A549 (cell line): ENCODE measurements at regions not wholly inside any gene's neighbourhood (a gene's known extent, or its start where the extent isn't known, plus 50 kb on each side); places are given as distances from the start of the nearest gene placed in this dataset.

ENCODE experiments used
- CHD2 ChIP-seq: fragments of 150-350 bp; IDR thresholded peaks from 2 replicates; pipeline ENCODE4 v1.6.1; 2014; ENCODE audit warnings: low read length; ENCODE audit not compliant: partially characterized antibody
- CHD4 ChIP-seq: fragments of 200-600 bp; sonication (generic); IDR thresholded peaks from 2 replicates; pipeline ENCODE4 v1.6.1; 2016; ENCODE audit warnings: antibody characterized with exemption, mild to moderate bottlenecking, borderline replicate concordance
- CTCF ChIP-seq: fragments of >200 bp; sonication (Bioruptor Twin); formaldehyde crosslinking; IDR thresholded peaks from 3 replicates; pipeline ENCODE4 v1.5.1; 2016
- EP300 ChIP-seq, 2 experiments: fragments of >200 bp; sonication (Bioruptor Twin); formaldehyde crosslinking; IDR thresholded peaks; 2 replicates in 1 of 2; 3 replicates in 1 of 2; pipeline ENCODE4 v1.6.1; 2016 to 2017
- POLR2A ChIP-seq: IDR thresholded peaks from 2 replicates; pipeline ENCODE4 v1.6.1; 2012; ENCODE audit warnings: mild to moderate bottlenecking, low read length
- POLR2AphosphoS2 ChIP-seq: conservative IDR thresholded peaks from 2 replicates; pipeline ENCODE4 v1.6.1; 2012; ENCODE audit warnings: low read length, improper control_type of control experiment, inconsistent platforms
- RAD21 ChIP-seq, 2 experiments: fragments of >200 bp in 1 of 2; sonication (Bioruptor Twin) in 1 of 2; formaldehyde crosslinking in 1 of 2; IDR thresholded peaks in 1 of 2; conservative IDR thresholded peaks in 1 of 2; 2 replicates in 1 of 2; 3 replicates in 1 of 2; pipeline ENCODE4 v1.6.1; 2012 to 2018; ENCODE audit warnings: inconsistent platforms in 1 of 2
- RNF2 ChIP-seq: fragments of 200-600 bp; sonication (generic); IDR thresholded peaks from 2 replicates; pipeline ENCODE4 v1.6.1; 2016; ENCODE audit warnings: low read depth, mild to moderate bottlenecking, antibody characterized with exemption, moderate library complexity, borderline replicate concordance
- TP53 ChIP-seq: fragments of 250-450 bp; sonication (Bioruptor Pico); IDR thresholded peaks from 2 replicates; pipeline ENCODE4 v1.5.0; 2021; ENCODE audit warnings: mild to moderate bottlenecking, moderate library complexity
- TF ChIP-seq, protein P1 (sequence below): fragments of 200-600 bp; sonication (generic); IDR thresholded peaks from 2 replicates; pipeline ENCODE4 v1.6.1; 2016; ENCODE audit warnings: antibody characterized with exemption, mild to moderate bottlenecking, moderate library complexity

DNA sequence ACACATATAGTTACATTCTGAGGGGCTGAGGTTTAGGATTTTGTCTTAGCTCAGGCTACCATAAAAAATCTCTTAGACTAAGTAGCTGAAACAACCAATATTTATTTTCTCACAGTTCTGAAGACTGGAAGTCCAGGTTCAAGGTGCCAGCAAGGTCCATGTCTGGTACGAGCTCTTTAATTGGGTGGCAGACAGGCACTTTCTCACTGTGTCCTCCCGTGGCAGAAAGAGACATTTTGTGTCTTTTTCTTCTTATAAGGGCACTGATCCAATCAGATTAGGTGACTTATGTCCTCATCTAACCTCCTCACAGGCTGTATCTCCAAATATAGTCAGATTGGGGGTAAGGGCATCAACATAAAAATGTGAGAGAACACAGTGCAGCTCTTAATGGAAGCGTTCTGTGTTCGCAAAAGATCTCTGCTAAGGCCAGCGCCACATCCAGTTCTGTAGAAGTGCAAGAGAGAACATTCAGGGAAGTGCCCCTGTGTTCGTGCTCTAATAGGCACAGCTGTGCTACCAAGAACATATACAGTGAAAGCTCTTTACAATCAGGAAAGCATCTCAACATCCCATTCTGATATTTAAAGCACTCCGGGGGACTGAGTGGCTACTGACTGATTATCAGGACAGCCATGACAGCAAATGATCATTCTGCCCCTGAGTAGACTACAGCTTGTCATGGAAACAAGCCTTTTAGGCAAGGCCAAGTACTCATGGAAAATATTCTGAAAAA lies 819.2 kb downstream of the LIG4 start:
- no peak for TF ChIP-seq RNF2
- TF ChIP-seq, protein P1, sequence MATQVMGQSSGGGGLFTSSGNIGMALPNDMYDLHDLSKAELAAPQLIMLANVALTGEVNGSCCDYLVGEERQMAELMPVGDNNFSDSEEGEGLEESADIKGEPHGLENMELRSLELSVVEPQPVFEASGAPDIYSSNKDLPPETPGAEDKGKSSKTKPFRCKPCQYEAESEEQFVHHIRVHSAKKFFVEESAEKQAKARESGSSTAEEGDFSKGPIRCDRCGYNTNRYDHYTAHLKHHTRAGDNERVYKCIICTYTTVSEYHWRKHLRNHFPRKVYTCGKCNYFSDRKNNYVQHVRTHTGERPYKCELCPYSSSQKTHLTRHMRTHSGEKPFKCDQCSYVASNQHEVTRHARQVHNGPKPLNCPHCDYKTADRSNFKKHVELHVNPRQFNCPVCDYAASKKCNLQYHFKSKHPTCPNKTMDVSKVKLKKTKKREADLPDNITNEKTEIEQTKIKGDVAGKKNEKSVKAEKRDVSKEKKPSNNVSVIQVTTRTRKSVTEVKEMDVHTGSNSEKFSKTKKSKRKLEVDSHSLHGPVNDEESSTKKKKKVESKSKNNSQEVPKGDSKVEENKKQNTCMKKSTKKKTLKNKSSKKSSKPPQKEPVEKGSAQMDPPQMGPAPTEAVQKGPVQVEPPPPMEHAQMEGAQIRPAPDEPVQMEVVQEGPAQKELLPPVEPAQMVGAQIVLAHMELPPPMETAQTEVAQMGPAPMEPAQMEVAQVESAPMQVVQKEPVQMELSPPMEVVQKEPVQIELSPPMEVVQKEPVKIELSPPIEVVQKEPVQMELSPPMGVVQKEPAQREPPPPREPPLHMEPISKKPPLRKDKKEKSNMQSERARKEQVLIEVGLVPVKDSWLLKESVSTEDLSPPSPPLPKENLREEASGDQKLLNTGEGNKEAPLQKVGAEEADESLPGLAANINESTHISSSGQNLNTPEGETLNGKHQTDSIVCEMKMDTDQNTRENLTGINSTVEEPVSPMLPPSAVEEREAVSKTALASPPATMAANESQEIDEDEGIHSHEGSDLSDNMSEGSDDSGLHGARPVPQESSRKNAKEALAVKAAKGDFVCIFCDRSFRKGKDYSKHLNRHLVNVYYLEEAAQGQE: no peak
- TF ChIP-seq CTCF: no peak
- TF ChIP-seq POLR2A: no peak
- TF ChIP-seq EP300 (IDR thresholded peaks at IDR 0.05): no peak
- no peak for TF ChIP-seq TP53 (CRISPR knock-in tag)
- TF ChIP-seq POLR2AphosphoS2: no peak
- TF ChIP-seq CHD4: no peak
- TF ChIP-seq RAD21 (conservative IDR thresholded peaks at IDR 0.05 in 1 of 2, IDR thresholded peaks at IDR 0.05 in 1 of 2): no peak
- no peak for TF ChIP-seq CHD2
